ENCODE measurements at regions not wholly inside any gene's neighbourhood (a gene's known extent, or its start where the extent isn't known, plus 50 kb on each side); places are given as distances from the start of the nearest gene placed in this dataset.

DNA sequence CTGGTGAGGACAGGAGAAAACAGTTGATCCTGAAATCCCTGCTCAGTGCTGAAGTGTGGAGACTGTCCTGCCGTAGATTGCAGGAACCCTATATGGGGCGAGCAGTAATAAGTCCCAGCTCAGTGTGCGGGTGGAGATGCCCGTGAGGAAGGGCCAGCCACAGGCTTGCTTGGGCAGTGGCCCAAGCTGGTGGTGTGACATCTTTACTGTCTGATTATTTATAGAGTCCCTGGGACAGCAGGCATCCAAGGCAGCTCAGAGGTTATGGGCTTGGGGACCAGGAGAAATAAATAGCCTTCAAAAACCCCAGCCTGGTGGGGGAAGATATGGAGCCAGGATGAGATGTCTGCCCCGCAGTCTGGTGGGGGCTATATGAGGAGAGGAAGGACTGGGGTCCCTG is 170.7 kb upstream of the POU3F1 start:
- BruUV-seq (replicated peaks) = no TSS peak
- dilution Hi-C loops (cut with MboI; ENCODE audit: extremely low pct_ligation_motif_present, low sequenced_read_pairs) = no loop called here
- H3K27ac ChIP-seq (ENCODE audit: insufficient read depth, low read depth, low read length) = no peak overlapping the region
- no peak for DNase-seq (ENCODE audit: low read depth, low spot score)
- H3K4me1 ChIP-seq (ENCODE audit: control insufficient read depth, extremely low read depth, insufficient read depth, low read length) = no peaks in the 10 kb centered on the region
- no peak for FAIRE-seq
- POLR2A ChIA-PET = no interaction called here
- H3K4me3 ChIP-seq (replicated peaks in 1 of 3; ENCODE audit: insufficient read depth in 1 of 3, low read depth in 1 of 3, low read length in 3 of 3) = no peak overlapping the region
- no peak overlapping the region for H2AFZ ChIP-seq (ENCODE audit: low read depth, low read length)
- H3K79me2 ChIP-seq (ENCODE audit: control insufficient read depth, insufficient read depth, low read length) = no peaks in the 10 kb centered on the region
- H3K4me2 ChIP-seq (ENCODE audit: insufficient read depth, low read length) = no peak overlapping the region
- no peaks in the 10 kb centered on the region for H3K9me1 ChIP-seq (replicated peaks; ENCODE audit: control insufficient read depth, extremely low read depth, insufficient read depth, low read length)
- no peak overlapping the region for H3K9ac ChIP-seq (replicated peaks; ENCODE audit: extremely low read depth, insufficient read depth, low read length)
- intact Hi-C loops (cut with micrococcal nuclease) = no loop called here
- H3K36me3 ChIP-seq (ENCODE audit: control insufficient read depth in 2 of 2, extremely low read depth in 1 of 2, insufficient read depth in 2 of 2, low read length in 2 of 2) = no peaks in the 10 kb centered on the region
- H3K27me3 ChIP-seq (ENCODE audit: control insufficient read depth in 2 of 2, insufficient read depth in 2 of 2, low read length in 2 of 2) = peaks cover 7 to 14% of the 10 kb centered on the region in 2 experiments
- no peak for TF ChIP-seq EZH2 (IDR thresholded peaks at IDR 0.05; ENCODE audit: borderline replicate concordance, low read depth, low read length, severe bottlenecking)
- no peak for TF ChIP-seq JUN (IDR thresholded peaks at IDR 0.05; ENCODE audit: borderline replicate concordance, insufficient read depth, insufficient read length, low read depth)
- TF ChIP-seq CTCF (IDR thresholded peaks at IDR 0.05; ENCODE audit: extremely low read depth in 1 of 2, insufficient read depth in 1 of 2, low read depth in 1 of 2, low read length in 2 of 2) = no peak
- TF ChIP-seq MAX (IDR thresholded peaks at IDR 0.05; ENCODE audit: insufficient read depth, insufficient read length) = no peak
- TF ChIP-seq FOS (IDR thresholded peaks at IDR 0.05; ENCODE audit: borderline replicate concordance, insufficient read depth, low read length) = no peak
- no peak for TF ChIP-seq GATA2 (IDR thresholded peaks at IDR 0.05; ENCODE audit: insufficient read depth, insufficient read length, low read depth, low read length)
- no peak for TF ChIP-seq MYC (IDR thresholded peaks at IDR 0.05; ENCODE audit: low read depth, low read length)
- no peaks in the 10 kb centered on the region for H3K9me3 ChIP-seq (replicated peaks; ENCODE audit: control insufficient read depth, insufficient read depth, low read length)
- CTCF ChIA-PET = no interaction called here
- no peaks in the 10 kb centered on the region for H4K20me1 ChIP-seq (replicated peaks; ENCODE audit: control insufficient read depth, extremely low read depth, insufficient read depth, low read length)
